ENCODE measurements at regions not wholly inside any gene's neighbourhood (a gene's known extent, or its start where the extent isn't known, plus 50 kb on each side); places are given as distances from the start of the nearest gene placed in this dataset.

DNA sequence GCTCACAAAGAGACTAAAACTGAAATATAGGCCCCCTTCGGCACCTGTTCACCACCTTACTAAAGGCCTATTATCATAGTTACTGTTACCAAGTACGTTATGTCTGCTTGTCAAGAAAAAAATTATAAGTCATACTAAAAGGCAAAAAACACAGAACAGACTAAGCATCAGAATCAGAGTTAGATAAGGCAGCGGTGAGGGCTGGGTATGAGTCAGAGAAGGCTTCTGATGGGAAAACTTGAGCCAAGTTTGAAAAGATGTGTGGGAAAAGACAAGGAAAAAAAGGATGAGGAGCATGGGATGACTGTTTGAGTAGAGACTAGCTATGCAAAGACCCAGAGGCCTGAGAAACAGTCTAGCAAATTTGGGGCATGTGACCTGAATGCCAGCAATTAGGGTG, 387.2 kb upstream of the SGO1 start:
- CTCF ChIA-PET = no interaction called here
- H3K27ac Mint-ChIP-seq (ENCODE audit: low read depth, unreplicated experiment) = no peak overlapping the region

GRCh38 chr3:20572473-20572872, 386.5 kb upstream of the SGO1 start:
- no TSS peak for BruUV-seq (replicated peaks)
- Mint-ChIP-seq H3K27me3 (ENCODE audit: insufficient read depth, unreplicated experiment) (no peaks in the 10 kb centered on the region), H3K9me3 (ENCODE audit: unreplicated experiment) (no peaks in the 10 kb centered on the region), H3K27ac (ENCODE audit: low read depth, unreplicated experiment) (no peak overlapping the region), H3K4me3 (ENCODE audit: unreplicated experiment) (no peak overlapping the region), H3K4me1 (ENCODE audit: insufficient read depth, unreplicated experiment) (no peaks in the 10 kb centered on the region), H3K36me3 (ENCODE audit: insufficient read depth, unreplicated experiment) (no peaks in the 10 kb centered on the region)
- DNase-seq (ENCODE audit: unreplicated experiment) = no peak
- ChIA-PET CTCF (no interaction called here), POLR2A (no interaction called here)
- intact Hi-C loops (cut with micrococcal nuclease) = no loop called here
- TF ChIP-seq, protein P1, sequence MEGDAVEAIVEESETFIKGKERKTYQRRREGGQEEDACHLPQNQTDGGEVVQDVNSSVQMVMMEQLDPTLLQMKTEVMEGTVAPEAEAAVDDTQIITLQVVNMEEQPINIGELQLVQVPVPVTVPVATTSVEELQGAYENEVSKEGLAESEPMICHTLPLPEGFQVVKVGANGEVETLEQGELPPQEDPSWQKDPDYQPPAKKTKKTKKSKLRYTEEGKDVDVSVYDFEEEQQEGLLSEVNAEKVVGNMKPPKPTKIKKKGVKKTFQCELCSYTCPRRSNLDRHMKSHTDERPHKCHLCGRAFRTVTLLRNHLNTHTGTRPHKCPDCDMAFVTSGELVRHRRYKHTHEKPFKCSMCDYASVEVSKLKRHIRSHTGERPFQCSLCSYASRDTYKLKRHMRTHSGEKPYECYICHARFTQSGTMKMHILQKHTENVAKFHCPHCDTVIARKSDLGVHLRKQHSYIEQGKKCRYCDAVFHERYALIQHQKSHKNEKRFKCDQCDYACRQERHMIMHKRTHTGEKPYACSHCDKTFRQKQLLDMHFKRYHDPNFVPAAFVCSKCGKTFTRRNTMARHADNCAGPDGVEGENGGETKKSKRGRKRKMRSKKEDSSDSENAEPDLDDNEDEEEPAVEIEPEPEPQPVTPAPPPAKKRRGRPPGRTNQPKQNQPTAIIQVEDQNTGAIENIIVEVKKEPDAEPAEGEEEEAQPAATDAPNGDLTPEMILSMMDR (IDR thresholded peaks at IDR 0.05; ENCODE audit: unreplicated experiment) = no peak

More for the DNA sequence above, 387.2 kb upstream of the SGO1 start:
- intact Hi-C loops (cut with micrococcal nuclease) = no loop called here
- TF ChIP-seq, protein P1 (IDR thresholded peaks at IDR 0.05; ENCODE audit: unreplicated experiment) = no peak
- BruUV-seq (replicated peaks) = no TSS peak
- POLR2A ChIA-PET = no interaction called here
- Mint-ChIP-seq H3K4me3 (ENCODE audit: unreplicated experiment) (no peak overlapping the region), H3K4me1 (ENCODE audit: insufficient read depth, unreplicated experiment) (no peaks in the 10 kb centered on the region), H3K36me3 (ENCODE audit: insufficient read depth, unreplicated experiment) (no peaks in the 10 kb centered on the region), H3K27me3 (ENCODE audit: insufficient read depth, unreplicated experiment) (no peaks in the 10 kb centered on the region), H3K9me3 (ENCODE audit: unreplicated experiment) (no peaks in the 10 kb centered on the region)
- no peak for DNase-seq (ENCODE audit: unreplicated experiment)

- intact Hi-C loops (cut with micrococcal nuclease) = no loop called here
- Mint-ChIP-seq H3K36me3 (ENCODE audit: insufficient read depth, unreplicated experiment) (no peaks in the 10 kb centered on the region), H3K27me3 (ENCODE audit: insufficient read depth, unreplicated experiment) (no peaks in the 10 kb centered on the region), H3K4me3 (ENCODE audit: unreplicated experiment) (no peak overlapping the region), H3K9me3 (ENCODE audit: unreplicated experiment) (no peaks in the 10 kb centered on the region), H3K4me1 (ENCODE audit: insufficient read depth, unreplicated experiment) (no peaks in the 10 kb centered on the region), H3K27ac (ENCODE audit: low read depth, unreplicated experiment) (no peak overlapping the region)
- CTCF ChIA-PET = no interaction called here
- DNase-seq (ENCODE audit: unreplicated experiment) = no peak
- TF ChIP-seq, protein P1 (IDR thresholded peaks at IDR 0.05; ENCODE audit: unreplicated experiment) = no peak
- POLR2A ChIA-PET = no interaction called here
- no TSS peak for BruUV-seq (replicated peaks)
Measured at GRCh38 chr3:20569310-20569709, 383.3 kb upstream of the SGO1 start.

GRCh38 chr3:20564966-20565365, 379.0 kb upstream of the SGO1 start:
- BruUV-seq (replicated peaks) = no TSS peak
- TF ChIP-seq, protein P1 (IDR thresholded peaks at IDR 0.05; ENCODE audit: unreplicated experiment) = no peak
- CTCF ChIA-PET = no interaction called here
- Mint-ChIP-seq H3K9me3 (ENCODE audit: unreplicated experiment) (no peaks in the 10 kb centered on the region), H3K4me3 (ENCODE audit: unreplicated experiment) (no peak overlapping the region), H3K4me1 (ENCODE audit: insufficient read depth, unreplicated experiment) (peaks cover 5% of the 10 kb centered on the region), H3K27ac (ENCODE audit: low read depth, unreplicated experiment) (no peak overlapping the region), H3K36me3 (ENCODE audit: insufficient read depth, unreplicated experiment) (no peaks in the 10 kb centered on the region), H3K27me3 (ENCODE audit: insufficient read depth, unreplicated experiment) (no peaks in the 10 kb centered on the region)
- DNase-seq (ENCODE audit: unreplicated experiment) = no peak
- POLR2A ChIA-PET = no interaction called here
- intact Hi-C loops (cut with micrococcal nuclease) = no loop called here
